Fibroblast of pulmonary artery (primary cell): ENCODE measurements at regions not wholly inside any gene's neighbourhood (a gene's known extent, or its start where the extent isn't known, plus 50 kb on each side); places are given as distances from the start of the nearest gene placed in this dataset.

Experiments used
- DNase-seq: peaks from one replicate; pipeline ENCODE4 v3.0.0-alpha.2; 2010; ENCODE audit warnings: low read depth
- H3K4me3 ChIP-seq: replicated peaks from 2 replicates; pipeline ENCODE4 v1.5.1; 2011; ENCODE audit warnings: low read depth, mild to moderate bottlenecking, control low read depth, low read length, moderate library complexity
- CTCF ChIP-seq: IDR thresholded peaks from 2 replicates; pipeline ENCODE4 v1.5.1; 2011; ENCODE audit warnings: mild to moderate bottlenecking, control low read depth, low read length, inconsistent platforms; ENCODE audit errors: missing control alignments

GRCh38 chr15:46735115-46735514, 982.2 kb upstream of the SEMA6D start:
- H3K4me3 ChIP-seq, result no peak overlapping the region
- no peak for TF ChIP-seq CTCF
- no peak for DNase-seq

DNA sequence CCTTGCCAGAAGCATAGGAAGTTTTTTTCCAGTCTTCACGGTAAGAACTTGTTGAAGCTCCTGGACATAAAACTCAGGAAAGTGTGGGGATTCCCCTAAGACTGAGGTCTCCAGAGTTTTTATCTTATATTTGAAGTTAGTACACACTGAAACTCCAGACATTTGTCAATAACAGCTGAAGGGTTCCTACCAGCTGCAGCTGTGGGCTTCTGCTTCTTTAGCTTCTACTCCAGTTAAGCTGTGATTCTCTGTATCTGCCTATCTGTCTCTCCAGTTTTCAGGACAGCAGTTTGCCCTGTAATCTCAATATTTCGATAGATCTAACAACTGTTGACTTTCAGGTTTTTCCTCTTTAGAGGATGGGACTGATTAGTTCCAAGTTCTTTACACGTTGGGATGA, 966.0 kb upstream of the SEMA6D start:
- DNase-seq, result no peak
- TF ChIP-seq CTCF, result no peak
- no peak overlapping the region for H3K4me3 ChIP-seq

DNA sequence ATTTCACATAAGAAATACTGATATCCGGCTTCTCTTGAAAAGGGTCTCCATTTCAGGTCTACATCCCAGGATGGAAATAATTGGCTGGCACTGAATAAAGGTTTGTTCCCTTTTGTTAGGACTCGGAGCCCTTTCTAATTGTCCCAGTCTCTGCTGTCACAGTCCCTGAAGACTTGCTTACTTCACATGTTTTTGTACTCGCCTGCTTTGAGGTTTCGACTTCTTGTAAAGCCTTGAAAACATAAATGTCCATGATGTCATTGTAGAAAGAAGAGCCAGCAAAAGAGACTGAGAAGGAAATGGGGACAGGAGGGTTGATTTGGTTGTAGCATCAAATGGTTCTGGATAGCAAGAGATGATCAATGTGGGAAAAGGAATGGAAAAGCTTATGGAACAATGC, 963.4 kb upstream of the SEMA6D start:
- no peak for TF ChIP-seq CTCF
- no peak overlapping the region for H3K4me3 ChIP-seq
- no peak for DNase-seq

DNA sequence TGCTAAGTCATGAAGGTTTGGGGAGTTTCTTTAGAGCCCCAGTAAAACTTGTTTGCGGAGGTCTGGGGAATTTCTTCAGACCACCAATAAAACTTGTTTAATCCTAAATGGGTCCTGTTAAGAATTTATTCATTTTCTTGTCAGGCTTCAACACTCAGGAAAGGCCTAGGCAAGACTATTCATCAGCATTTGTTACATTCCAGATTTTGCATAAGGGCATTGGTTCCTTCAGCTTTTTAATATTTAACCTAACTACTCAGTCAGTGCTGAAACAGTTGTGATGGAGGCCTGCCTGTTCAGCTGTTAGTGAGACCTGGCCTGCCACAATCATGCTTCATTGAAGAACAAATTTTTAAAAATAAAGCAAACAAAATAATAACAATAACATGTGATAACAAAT, 954.2 kb upstream of the SEMA6D start:
- no peak for TF ChIP-seq CTCF
- DNase-seq, result no peak
- H3K4me3 ChIP-seq, result no peak overlapping the region

- H3K4me3 ChIP-seq, result no peak overlapping the region
- TF ChIP-seq CTCF, result no peak
- DNase-seq, result no peak
These were observed 952.5 kb upstream of the SEMA6D start for GRCh38 chr15:46764851-46765250.

DNA sequence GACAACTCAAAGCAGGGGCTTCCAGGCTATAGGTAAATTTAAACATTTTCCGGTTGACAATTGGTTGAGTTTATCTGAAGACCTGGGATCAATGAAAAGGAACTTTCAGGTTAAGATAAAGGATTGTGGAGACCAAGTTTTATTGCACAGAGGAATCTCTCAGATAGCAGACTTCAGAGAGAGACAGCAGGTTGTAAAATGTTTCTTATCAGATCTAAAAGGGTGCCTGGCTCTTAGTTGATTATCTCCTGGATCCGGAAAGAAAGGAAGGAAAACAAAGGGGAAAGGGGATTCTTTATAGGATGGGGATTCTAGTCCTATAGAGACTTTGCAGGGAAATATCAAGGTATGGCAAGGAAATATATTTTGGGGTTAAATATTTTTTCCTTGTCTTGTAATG, 951.3 kb upstream of the SEMA6D start:
- no peak for DNase-seq
- no peak for TF ChIP-seq CTCF
- no peak overlapping the region for H3K4me3 ChIP-seq

- DNase-seq, result no peak
- no peak for TF ChIP-seq CTCF
- H3K4me3 ChIP-seq, result no peak overlapping the region
These were observed 949.0 kb upstream of the SEMA6D start for GRCh38 chr15:46768287-46768686.
